Raji (cell line): ENCODE measurements at regions not wholly inside any gene's neighbourhood (a gene's known extent, or its start where the extent isn't known, plus 50 kb on each side); places are given as distances from the start of the nearest gene placed in this dataset.

ENCODE experiments used
- POLR2A ChIP-seq: IDR thresholded peaks from 2 replicates; pipeline ENCODE4 v1.6.1; 2011; ENCODE audit warnings: low read depth, low read length, control low read depth; ENCODE audit not compliant: insufficient read depth

DNA sequence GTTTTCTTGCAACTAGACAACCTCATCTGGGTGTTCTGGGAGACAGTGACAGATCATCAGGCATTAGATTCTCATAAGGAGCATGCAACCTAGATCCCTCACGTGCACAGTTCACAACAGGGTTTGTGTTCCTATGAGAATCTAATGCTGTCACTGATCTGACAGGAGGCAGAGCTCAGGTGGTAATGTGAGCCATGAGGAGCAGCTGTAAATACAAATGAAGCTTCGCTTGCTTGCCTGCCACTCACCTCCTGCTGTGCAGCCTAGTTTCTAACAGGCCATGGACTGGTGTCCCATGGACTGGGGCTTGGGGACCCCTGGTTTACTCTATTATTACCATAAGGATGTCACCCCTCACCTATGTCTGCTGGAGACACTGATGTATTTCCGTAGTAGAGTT, 166.8 kb downstream of the PSAT1 start:
- no peak for TF ChIP-seq POLR2A

DNA sequence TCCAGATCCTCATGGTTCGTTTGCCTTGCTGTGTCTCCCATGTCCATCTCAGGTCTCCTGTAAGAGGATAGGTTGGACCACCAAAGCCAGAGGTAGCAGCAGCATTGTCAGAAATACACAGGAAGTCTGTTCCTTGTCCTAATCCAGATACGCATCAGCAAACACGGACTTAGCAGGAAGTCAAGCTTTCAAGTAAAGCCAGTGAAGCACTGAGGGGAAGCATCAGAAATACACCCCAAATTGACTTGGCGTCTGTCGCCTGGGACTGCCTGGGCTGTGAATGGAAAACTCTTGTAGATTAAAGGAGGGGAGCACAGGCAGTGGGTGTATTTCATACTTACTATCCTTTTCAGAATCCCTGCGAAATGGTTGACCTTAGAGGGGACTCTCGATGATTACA, 171.3 kb downstream of the PSAT1 start:
- no peak for TF ChIP-seq POLR2A

- no peak for TF ChIP-seq POLR2A
Observed at GRCh38 chr9:78468974-78469576, 172.2 kb downstream of the PSAT1 start.

GRCh38 chr9:78470216-78470615, 173.3 kb downstream of the PSAT1 start:
- no peak for TF ChIP-seq POLR2A

DNA sequence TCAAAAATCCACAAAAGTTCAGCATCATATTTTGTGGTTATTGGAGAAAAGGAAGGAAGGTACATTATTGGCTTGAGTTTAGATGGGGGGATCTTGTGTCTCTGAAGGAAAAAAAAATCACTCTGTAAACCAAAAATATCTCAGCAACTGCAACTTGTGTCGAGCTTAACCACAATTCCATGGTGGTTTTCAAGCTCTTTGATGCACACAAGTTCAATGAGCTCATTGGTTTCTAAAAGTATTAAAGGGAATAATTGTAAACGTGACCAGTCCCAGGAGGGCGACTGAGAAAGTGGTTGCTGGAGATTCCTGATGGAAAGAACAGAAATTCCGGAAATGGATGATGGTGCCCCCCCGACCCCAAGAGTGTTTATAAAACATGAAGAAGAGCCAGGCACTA, 173.8 kb downstream of the PSAT1 start:
- TF ChIP-seq POLR2A: no peak

DNA sequence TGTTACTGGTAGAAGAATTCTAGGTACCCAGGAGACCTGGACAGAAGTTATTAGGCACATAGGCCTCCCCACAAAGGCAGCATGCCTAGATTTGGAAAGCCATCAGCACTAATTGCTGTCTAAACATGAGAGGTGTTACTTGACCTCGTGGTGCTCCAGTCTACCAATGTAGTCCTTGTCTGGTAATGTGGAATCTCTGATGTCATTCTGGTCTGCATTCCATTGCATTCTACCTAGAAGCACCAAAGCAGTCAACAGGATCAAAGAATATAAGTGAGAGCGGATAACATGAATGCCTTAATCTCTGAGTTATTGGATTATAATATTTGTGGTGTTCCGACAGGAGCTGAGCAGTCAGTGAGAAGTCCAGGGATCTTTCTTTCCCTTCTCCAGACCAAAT, 175.2 kb downstream of the PSAT1 start:
- no peak for TF ChIP-seq POLR2A

- no peak for TF ChIP-seq POLR2A
Observed at GRCh38 chr9:78479441-78479840, 182.5 kb downstream of the PSAT1 start.

DNA sequence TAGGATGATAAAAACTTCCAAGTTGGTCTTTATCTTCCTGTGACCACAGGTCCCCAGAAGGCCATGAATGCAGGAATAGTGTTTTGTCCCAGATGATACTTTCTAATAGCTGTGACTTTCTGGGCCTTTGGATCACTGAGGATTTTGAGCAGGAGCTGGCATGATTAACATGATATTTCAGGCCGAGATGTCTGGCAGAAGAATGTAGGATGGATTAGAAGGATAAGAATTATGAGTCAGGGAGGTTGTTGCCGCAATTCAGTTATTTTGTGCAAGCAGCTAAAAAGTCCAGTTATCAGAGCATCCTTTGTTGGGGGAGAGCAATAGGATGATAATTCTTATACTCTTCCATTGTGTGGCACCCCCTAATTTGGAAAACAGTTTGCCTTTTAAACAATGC, 189.7 kb downstream of the PSAT1 start:
- TF ChIP-seq POLR2A: no peak

GRCh38 chr9:78490231-78490630, 193.3 kb downstream of the PSAT1 start:
- TF ChIP-seq POLR2A: no peak

DNA sequence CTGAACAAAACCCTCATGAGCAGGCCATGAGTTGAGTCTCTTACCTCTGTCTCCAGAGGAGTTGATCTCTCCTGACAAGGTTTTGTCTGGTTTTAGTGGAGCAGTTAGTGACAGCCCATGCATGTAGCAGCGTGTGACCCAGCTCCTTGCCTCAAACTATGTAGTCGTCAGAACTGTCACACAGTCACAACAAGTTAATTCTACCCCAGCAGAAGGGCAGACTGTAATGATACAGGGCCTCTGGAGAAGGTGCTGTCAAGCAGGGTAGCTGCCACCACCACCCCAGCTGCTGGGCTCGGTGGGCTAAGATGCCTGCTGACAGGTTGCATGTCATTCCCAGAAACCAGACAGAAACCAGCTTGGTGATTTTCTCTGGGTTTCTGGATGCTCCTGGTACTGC, 194.5 kb downstream of the PSAT1 start:
- TF ChIP-seq POLR2A: no peak

DNA sequence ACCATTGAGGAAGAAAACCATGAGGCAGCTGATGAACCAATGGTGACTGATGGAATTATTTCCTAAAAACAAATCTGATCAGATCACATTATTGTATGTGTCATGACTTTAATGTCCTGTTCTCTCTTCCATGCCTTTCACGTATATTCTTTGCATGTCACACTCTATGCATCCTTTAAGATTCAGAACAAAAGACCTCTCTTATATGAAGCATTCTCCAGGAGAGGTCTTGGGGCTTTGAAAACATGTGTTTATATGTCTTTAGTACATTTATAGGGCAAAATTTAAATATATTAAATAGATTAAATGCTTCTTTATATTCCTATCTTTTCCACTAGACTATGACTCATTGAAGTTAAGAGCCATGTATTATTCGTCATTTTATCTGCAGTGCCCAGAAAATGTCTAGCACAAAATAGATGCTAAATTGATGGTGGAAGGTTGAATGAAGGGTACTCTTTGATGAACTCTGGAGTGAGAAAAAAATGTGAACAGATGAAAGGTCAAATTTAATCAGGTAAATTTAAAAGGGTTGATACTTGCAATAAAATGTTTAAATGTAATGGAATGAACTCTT, 196.3 kb downstream of the PSAT1 start:
- TF ChIP-seq POLR2A: no peak

DNA sequence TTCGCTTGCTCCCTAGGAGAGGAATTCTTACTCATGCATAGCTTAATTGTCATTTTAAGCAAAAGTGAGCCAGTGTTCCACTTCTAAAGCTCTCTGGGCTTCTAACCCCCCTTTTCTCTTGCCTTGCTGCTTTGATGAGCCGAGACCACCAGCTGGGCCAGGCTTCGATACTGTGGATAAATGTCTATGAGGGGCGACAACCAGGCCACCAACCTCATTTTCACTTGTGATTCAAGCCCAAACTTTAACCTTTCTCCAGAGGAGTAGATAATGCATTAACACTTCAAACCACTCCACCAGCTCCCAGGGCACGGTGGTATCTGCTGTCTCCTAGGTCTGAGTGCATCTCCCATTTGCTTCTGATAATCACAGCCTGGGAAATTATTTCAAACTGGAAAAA, 205.6 kb downstream of the PSAT1 start:
- no peak for TF ChIP-seq POLR2A

- TF ChIP-seq POLR2A: no peak
Observed at GRCh38 chr9:78505546-78505945, 208.6 kb downstream of the PSAT1 start.

GRCh38 chr9:78507037-78507436, 210.1 kb downstream of the PSAT1 start:
- no peak for TF ChIP-seq POLR2A

- TF ChIP-seq POLR2A: no peak
Observed at GRCh38 chr9:78510035-78510434, 213.1 kb downstream of the PSAT1 start.

GRCh38 chr9:78515108-78515507, 218.2 kb downstream of the PSAT1 start:
- no peak for TF ChIP-seq POLR2A

DNA sequence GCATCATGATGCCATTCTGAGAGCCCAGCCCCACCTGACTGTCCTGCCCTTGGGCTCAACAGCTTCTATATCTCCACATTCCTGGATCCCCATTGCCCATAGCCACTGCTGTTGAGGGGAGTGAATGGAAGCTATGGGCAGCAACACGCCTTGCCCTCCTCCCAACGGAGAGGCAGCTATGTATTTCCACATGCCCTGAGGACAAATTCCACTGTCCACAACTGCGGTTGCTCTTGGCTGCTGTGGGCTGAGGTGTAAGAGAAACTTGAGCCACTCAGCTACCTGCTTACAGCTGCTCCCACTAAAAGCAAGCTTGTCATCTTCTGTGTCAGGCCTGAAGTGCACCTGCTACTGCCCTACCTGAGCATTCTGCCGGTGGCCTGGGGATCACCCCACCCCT, 222.9 kb downstream of the PSAT1 start:
- no peak for TF ChIP-seq POLR2A
